ENCODE measurements at regions not wholly inside any gene's neighbourhood (a gene's known extent, or its start where the extent isn't known, plus 50 kb on each side); places are given as distances from the start of the nearest gene placed in this dataset.

DNA sequence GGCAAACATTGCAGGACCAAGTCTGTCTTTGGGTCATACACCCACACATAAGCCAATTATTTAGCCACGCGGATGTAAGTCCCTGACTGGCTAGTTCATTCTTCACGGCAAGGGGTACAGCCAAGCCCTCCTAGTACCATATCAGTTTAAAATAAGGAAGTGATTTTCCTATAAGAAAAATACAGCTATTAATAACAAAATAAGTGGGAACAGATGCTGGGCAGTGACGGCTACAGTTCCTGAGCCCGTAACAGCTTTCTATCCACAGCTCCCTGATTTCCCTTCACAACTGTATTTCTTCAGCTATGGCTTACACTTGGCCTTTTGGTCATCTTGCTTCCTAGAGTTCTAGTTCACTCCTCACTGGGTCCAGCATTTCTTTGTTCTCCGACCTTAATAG lies 542.4 kb upstream of the C16orf82 start:
- POLR2A ChIA-PET = no interaction called here
- TF ChIP-seq, protein P1, sequence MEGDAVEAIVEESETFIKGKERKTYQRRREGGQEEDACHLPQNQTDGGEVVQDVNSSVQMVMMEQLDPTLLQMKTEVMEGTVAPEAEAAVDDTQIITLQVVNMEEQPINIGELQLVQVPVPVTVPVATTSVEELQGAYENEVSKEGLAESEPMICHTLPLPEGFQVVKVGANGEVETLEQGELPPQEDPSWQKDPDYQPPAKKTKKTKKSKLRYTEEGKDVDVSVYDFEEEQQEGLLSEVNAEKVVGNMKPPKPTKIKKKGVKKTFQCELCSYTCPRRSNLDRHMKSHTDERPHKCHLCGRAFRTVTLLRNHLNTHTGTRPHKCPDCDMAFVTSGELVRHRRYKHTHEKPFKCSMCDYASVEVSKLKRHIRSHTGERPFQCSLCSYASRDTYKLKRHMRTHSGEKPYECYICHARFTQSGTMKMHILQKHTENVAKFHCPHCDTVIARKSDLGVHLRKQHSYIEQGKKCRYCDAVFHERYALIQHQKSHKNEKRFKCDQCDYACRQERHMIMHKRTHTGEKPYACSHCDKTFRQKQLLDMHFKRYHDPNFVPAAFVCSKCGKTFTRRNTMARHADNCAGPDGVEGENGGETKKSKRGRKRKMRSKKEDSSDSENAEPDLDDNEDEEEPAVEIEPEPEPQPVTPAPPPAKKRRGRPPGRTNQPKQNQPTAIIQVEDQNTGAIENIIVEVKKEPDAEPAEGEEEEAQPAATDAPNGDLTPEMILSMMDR (IDR thresholded peaks at IDR 0.05) = no peak

DNA sequence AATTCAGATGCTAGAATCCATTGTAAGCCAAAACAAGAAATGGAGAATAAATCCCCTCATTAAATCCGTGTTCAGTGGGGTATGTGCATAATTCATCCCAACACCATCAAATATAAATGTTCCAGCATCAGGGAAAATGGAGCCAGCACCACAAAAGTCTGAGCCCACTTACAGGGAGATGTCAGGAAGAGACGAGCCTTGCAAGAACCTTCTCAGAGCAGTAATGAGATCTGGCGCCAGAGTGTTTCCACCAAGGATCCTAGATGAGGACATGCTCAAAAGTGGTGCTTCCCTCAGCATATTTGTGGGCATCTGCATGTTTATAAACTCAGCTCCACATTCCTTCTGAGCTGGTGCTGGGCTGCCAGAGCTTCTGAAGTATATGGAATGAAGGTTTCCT lies 541.9 kb upstream of the C16orf82 start:
- no peak overlapping the region for H3K4me3 Mint-ChIP-seq
- ATAC-seq (ENCODE audit: poor library complexity) = no peak
- ChIA-PET POLR2A (no interaction called here), CTCF (no interaction called here)
- no peak overlapping the region for H3K27ac Mint-ChIP-seq
- H3K4me3 ChIP-seq (ENCODE audit: low read length) = no peak overlapping the region
- DNase-seq = no peak
- peaks cover 12% of the 10 kb centered on the region for H3K27me3 Mint-ChIP-seq
- intact Hi-C loops (cut with DNase I, micrococcal nuclease) = no loop called here
- no peaks in the 10 kb centered on the region for H3K4me1 Mint-ChIP-seq (ENCODE audit: low read depth)
- no peaks in the 10 kb centered on the region for H3K4me1 ChIP-seq (ENCODE audit: insufficient read depth, low read length)
- H3K9me3 Mint-ChIP-seq = no peaks in the 10 kb centered on the region
- no peaks in the 10 kb centered on the region for H3K9me3 ChIP-seq (ENCODE audit: control insufficient read depth in 1 of 2, insufficient read depth in 1 of 2, low read length in 2 of 2)
- no peak overlapping the region for H3K27ac ChIP-seq (ENCODE audit: low read depth in 1 of 2, low read length in 2 of 2)
- H3K36me3 ChIP-seq (ENCODE audit: insufficient read depth, low read length) = no peaks in the 10 kb centered on the region
- no peaks in the 10 kb centered on the region for H3K36me3 Mint-ChIP-seq (ENCODE audit: low read depth)
- H3K27me3 ChIP-seq (ENCODE audit: control insufficient read depth in 1 of 2, insufficient read depth in 2 of 2, low read length in 2 of 2) = peaks cover 0 to 4% of the 10 kb centered on the region in 2 experiments
- TF ChIP-seq, protein P1 (IDR thresholded peaks at IDR 0.05) = no peak

More for the DNA sequence above, 542.4 kb upstream of the C16orf82 start:
- H3K27me3 ChIP-seq (ENCODE audit: control insufficient read depth in 1 of 2, insufficient read depth in 2 of 2, low read length in 2 of 2) = peaks cover 0 to 4% of the 10 kb centered on the region in 2 experiments
- CTCF ChIA-PET = no interaction called here
- Mint-ChIP-seq H3K4me1 (ENCODE audit: low read depth) (no peaks in the 10 kb centered on the region), H3K27ac (no peak overlapping the region), H3K27me3 (peaks cover 15% of the 10 kb centered on the region), H3K36me3 (ENCODE audit: low read depth) (no peaks in the 10 kb centered on the region), H3K9me3 (no peaks in the 10 kb centered on the region), H3K4me3 (no peak overlapping the region)
- no peak overlapping the region for H3K4me3 ChIP-seq (ENCODE audit: low read length)
- no peaks in the 10 kb centered on the region for H3K4me1 ChIP-seq (ENCODE audit: insufficient read depth, low read length)
- intact Hi-C loops (cut with DNase I, micrococcal nuclease) = no loop called here
- ATAC-seq (ENCODE audit: poor library complexity) = no peak
- H3K36me3 ChIP-seq (ENCODE audit: insufficient read depth, low read length) = no peaks in the 10 kb centered on the region
- no peak overlapping the region for H3K27ac ChIP-seq (ENCODE audit: low read depth in 1 of 2, low read length in 2 of 2)
- no peak for DNase-seq
- no peaks in the 10 kb centered on the region for H3K9me3 ChIP-seq (ENCODE audit: control insufficient read depth in 1 of 2, insufficient read depth in 1 of 2, low read length in 2 of 2)

DNA sequence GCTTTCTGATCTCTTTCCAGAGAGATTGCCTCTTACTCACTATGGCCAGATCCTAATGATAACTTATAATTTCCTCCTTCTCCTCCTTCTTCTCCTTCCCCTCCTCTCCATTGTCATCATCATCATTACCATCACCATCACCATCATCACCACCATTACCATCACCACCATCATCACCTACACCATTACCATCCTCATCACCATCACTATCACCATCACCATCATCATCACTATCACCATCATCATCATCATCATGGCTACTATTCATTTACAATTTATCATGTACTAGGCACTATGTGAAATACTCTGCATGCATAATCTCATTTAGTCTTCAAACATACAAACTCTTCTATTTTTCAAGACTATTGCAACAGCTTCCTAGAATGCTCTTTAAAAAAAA lies 540.9 kb upstream of the C16orf82 start:
- Mint-ChIP-seq H3K27ac (no peak overlapping the region), H3K27me3 (peaks cover 8% of the 10 kb centered on the region), H3K4me1 (ENCODE audit: low read depth) (no peaks in the 10 kb centered on the region), H3K4me3 (no peak overlapping the region), H3K36me3 (ENCODE audit: low read depth) (no peaks in the 10 kb centered on the region), H3K9me3 (no peaks in the 10 kb centered on the region)
- intact Hi-C loops (cut with DNase I, micrococcal nuclease) = no loop called here
- Histone ChIP-seq H3K27ac (ENCODE audit: low read depth in 1 of 2, low read length in 2 of 2) (no peak overlapping the region), H3K27me3 (ENCODE audit: control insufficient read depth in 1 of 2, insufficient read depth in 2 of 2, low read length in 2 of 2) (peaks cover 0 to 4% of the 10 kb centered on the region in 2 experiments), H3K9me3 (ENCODE audit: control insufficient read depth in 1 of 2, insufficient read depth in 1 of 2, low read length in 2 of 2) (no peaks in the 10 kb centered on the region), H3K4me3 (ENCODE audit: low read length) (no peak overlapping the region), H3K36me3 (ENCODE audit: insufficient read depth, low read length) (no peaks in the 10 kb centered on the region), H3K4me1 (ENCODE audit: insufficient read depth, low read length) (no peaks in the 10 kb centered on the region)
- TF ChIP-seq, protein P1 (IDR thresholded peaks at IDR 0.05) = no peak
- ChIA-PET POLR2A (no interaction called here), CTCF (no interaction called here)
- no peak for ATAC-seq (ENCODE audit: poor library complexity)
- no peak for DNase-seq
